Activated CD8-positive, alpha-beta memory T cell treated with anti-CD3 and anti-CD28 coated beads, Interleukin-2, amount 50 U/mL, for 48 hours (primary cell): ENCODE measurements at regions not wholly inside any gene's neighbourhood (a gene's known extent, or its start where the extent isn't known, plus 50 kb on each side); places are given as distances from the start of the nearest gene placed in this dataset.

ENCODE experiments used
- DNase-seq: peaks from one replicate; pipeline ENCODE4 v3.0.0-alpha.2; 2020

DNA sequence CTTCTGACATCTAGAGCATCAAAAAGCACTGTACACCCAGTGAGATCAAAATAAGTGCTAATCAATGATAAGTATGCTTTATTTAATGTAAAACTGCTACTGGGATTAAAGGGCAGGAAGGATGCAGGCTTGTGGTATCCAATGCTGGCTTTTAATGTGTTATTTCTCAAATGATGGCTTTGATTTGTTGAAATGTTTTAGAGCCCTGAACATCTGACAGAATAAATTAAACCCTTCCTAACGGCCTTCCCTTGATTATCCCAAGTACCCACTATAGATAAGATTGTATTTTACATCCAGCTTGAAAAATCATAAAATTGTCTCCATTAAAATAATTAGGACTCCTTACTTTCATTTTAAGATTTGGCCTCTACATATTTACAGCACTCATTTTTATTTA is 382.9 kb downstream of the HNRNPD start:
- no peak for DNase-seq

DNA sequence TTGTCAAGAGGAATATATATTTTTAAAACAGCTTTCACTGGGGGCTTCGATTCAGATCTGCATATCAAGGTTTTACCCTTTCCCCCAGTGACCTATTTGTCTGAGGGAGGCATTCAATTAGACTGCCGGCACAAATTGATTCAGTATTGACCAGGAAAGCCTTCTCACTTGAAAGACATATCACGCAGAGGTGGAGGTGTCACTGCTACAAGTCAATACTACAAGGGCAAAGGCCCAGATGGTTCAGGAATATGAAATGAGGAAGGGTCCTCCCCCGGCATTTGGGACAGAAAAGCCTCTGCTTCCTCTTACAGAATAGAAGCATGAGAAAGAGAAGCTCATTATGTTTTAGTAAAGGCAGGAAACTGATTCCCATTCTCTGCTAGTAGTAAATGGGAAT is 383.6 kb downstream of the HNRNPD start:
- DNase-seq = no peak

DNA sequence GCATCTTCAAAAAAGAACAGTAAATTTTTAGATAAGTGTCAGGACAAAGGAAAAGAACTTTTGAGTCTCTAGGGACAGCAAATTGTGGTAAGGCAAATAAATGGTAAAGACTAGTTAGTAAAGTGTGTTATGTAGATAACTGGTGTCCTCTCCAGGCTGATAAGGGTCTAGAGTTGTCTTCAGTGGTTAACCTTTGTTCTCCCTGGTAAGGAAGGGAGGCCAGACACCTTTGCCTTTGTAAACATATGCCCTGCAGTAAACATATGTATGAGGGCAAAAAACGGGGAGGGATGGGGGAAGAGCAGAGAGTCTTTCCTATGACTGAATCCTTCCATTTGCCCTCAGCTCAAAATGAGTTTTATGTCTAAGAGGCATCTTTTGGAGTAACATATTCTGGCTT is 384.6 kb downstream of the HNRNPD start:
- DNase-seq = no peak

DNA sequence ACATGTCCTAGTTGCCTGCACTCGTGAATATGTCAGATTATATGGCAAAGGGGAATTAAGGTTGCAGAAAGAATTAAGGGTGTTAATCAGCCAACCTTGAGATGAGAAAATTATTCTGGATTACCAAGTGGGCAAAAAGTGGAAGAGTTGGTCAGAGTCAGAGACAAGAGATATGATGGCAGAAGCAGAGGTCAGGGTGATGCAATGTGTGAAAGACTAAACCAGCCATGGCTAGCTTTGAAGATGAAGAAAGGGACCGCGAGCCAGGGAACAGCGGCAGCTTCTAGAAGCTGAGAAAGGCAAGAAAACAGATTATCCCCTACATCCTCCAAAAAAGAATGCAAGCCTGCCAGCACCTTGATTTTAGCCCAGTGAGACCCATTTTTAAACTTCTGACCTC is 385.6 kb downstream of the HNRNPD start:
- no peak for DNase-seq

DNA sequence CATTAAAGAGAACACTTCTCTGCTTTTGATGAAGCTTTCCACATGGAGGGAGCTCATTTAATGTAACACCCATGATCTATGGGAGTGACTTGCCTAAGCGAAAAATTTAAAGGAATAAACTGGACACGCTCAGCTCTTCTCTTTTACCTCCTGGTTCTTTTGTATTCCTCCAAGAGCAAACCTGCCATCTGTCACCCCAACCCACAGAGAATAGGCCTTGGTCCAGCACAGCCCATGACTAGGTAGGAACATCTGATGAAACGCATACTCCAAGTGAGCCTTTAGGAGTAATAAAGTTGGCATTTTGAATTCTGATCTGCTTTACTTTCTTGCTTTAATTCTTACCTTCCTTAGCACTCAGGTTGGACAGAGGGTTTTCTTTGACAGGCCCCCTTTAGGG is 389.0 kb downstream of the HNRNPD start:
- no peak for DNase-seq

DNA sequence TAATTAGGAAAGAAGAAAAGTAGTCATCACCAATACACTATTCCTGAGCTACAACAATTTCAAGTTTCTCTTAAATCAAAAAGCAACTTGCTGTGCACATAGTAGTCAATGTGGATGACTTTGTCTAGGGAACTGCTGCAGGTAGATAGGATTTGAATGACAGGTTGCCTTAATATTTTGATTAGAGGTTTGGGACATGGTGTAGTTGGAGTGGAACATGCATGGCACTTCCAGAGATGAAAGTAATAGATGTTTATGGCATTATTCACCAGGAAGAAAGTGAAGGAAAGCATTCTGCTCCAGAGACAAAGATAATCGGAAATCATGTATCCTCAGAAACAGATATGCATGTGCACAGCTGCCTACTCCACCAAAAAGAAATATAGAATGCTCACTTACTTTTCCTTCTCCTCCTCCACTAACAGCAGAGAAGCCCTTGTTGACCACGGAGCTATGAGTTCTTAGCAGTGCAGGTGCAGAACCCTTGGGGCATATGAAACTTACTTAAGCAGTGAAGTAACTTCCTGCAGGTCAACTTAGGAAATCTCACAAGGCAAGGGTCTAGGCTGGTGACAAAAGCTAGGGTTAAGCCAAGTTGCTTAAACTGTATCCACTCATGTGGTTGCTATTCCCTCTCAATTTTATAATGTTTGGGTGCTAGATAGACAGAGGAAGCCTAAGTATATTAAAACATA is 390.8 kb downstream of the HNRNPD start:
- no peak for DNase-seq

DNA sequence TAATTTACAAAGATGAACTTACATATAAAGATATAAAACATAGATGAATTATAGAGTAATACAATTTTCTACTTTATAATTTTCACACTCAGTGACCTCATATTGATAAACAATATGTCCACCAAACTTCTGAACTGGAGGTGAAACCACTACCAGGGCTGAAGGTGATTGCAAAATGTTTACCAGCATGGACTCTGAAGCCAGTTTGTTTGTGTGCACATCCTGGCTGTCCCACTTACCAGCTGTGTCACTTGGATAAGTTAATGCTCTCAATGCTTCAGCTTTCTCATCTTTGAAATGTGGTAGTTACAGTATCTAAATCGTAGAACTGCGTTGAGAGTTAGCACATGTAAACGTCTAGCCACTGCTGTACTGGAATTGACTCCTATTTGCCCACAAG is 392.6 kb downstream of the HNRNPD start:
- no peak for DNase-seq

DNA sequence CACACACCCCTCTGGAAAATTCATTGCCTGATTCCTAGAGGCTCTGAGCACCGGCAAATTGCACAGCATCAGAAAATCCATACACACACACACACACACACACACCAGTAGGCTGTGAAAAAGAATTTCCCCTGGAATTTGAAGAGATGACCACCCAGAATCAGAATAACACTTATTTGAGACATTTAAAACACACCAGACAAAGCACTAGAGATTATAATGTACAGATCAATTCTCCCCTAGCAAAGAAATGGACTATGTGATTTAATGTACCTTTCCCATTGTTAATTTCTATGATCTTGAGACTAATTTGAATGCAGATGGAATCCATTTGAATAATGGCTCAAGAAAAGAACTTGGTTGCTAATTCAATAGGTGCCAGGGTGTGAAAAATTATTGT is 399.3 kb downstream of the HNRNPD start:
- DNase-seq = no peak

DNA sequence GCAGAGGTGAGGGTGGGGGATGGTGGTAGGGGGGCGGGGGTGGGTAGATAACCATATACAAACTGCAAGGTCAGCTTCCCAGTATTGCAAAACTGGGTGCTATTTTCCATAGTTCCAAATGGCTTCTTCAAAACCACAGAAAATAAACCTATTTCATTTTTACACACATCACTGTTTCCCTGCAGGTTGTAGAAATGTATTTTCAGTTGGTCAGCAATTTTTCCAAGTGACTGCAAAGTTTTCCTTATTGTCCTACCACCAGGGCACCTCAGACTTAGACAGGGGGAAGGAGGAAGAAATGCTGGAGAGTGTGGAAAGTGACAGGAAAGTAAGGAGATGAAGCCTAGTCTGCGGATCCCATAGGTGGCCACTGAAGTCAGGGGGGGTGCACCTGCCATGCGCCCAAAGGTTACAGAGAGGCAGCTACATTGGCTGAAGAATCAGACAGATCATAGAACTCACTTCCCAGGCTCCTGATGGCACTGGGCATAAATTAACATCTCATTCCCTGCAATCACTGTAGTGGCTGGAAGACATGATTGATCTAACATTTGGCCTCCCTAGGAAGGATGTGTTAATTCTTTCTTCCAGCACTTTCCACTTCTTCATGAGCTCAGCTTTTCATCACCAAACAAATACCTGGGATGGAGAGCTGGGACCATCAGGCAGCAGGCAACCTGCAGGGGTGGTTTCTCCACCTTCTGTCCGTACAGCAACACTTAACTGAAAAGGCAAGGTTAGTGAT is 402.0 kb downstream of the HNRNPD start:
- no peak for DNase-seq

DNA sequence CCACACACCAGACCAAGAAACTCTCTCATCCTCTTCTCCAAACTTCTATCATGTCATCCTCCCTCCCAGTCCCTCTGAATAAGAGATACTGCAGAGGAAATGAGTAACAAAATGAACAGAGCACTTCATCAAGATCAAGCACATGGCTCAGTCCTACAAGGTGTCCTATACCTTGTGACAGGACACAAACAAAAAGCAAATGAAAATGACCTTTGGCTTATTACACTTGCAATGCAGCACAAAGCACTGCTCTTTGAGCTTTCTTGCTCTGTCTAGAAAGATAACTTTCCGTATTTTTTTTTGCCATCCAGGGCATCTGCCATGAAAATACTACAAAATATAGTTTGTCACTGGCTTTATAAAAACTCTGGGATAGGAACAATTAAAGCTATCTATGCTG is 402.7 kb downstream of the HNRNPD start:
- DNase-seq = no peak

DNA sequence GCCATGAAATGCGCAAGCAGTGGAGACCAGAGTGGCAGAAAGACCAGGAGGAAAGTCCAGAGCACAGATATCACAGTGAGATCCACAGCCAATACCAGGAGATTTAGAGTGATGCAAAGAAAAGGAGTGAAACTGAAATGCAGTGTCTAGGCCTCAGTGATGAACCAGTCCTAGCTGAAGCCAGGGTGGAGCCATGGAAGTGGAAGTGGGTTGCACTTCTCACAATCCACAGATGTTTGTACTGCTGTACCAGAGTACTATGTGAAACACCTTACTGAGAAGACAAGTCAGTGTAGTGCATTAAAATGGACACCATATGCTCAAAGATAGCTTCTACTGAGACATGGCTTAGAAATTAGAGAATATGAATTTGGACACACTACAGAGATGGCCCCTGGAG is 403.3 kb downstream of the HNRNPD start:
- no peak for DNase-seq

DNA sequence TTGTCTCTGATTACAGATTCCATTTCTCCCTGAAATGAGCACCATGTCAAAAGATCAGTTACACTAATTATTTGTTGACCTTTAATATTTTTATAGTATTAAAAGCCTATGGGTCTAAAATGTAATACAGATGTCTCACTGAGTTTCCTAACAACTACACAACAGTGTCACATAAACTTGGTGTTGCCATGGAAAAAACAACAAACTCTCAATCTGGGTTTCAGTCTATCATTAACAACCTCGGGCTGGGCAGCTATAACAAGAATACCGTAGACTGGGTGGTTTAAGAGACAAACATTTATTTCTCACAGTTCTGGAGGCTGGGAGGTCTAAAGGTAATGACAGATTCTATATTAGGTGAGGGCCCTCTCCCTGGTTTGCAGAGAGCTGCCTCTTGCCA is 407.1 kb downstream of the HNRNPD start:
- no peak for DNase-seq

DNA sequence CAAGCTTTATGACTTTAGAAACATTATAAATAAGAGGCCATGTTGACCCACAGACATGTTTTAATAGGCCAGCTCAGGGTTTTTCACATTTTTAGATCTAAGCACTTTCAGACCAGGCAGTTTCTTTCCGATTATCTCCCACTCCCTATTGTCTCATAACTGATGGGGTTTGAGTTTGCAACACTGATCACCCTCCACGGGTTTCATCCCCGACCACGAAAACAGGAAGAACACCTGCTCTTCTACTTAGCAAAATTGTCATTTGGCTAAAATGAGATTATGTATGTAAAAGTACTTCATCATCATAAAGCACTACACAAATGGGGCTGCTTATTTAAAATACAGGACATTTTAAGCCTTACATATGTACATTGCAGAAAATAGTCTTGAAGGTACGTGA is 407.9 kb downstream of the HNRNPD start:
- DNase-seq = no peak

DNA sequence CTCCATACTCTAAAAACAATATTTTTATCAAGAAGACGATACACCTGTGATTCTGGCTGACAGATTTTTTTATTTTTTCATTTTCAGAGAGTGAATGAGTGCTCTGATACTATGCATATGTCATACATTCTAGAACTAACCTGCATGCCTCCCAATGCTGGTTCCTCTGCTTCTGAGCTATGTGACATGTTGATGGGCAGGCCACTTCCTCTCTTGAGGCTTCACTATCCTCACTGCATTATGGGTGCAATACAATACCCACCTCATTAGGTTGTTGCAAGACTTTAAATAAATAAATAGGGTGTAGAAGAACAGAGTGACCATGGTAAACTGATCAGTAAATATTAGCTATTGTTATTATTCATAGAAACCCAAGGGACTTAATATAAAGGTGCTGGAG is 408.3 kb downstream of the HNRNPD start:
- no peak for DNase-seq

DNA sequence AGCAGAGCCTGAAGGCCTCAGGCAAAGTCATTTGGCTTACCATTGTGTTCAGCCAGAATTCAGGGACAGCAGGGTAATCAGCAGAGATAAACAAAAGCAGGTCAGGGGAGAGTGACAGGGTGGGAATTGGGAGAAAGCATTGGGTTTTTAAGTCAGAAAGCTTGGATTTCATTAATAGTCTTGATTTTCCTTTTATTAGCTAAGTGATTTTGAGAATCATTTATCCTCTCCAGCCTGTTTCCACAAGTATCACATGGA is 410.1 kb downstream of the HNRNPD start:
- no peak for DNase-seq

DNA sequence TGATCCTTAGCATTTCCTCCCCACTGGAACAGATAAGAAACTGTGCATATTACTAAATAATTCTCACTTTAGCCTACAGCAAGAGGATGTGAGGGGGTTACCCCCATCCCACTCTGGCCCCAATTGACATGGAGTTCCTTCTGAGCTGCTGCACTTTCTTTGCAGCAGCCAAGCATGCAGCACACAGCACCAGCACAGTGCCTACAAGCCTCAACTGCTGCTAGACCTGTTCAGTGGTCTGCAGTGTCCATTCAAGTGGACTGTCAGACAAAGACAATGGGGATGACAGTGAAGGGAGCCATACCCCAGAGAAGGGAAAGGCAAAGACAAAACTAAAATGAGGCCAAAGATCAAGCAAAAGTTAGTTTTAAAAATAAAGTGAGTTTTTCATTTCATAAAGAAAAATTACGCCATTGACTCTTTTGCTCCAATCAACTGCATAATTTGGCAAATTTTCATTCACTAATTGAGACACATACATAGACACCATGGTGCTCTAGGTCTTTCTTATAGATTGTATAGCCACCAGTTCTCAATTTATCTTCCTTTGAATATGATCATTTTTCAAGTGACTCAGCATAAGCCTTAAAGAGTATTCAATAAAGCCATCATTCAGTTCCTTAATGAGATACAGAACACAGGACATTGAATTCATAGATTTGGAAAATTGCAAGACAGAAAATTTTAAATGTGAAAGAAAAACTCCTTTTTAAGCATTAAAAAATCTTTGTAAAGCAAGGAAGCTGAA is 410.6 kb downstream of the HNRNPD start:
- DNase-seq = no peak

DNA sequence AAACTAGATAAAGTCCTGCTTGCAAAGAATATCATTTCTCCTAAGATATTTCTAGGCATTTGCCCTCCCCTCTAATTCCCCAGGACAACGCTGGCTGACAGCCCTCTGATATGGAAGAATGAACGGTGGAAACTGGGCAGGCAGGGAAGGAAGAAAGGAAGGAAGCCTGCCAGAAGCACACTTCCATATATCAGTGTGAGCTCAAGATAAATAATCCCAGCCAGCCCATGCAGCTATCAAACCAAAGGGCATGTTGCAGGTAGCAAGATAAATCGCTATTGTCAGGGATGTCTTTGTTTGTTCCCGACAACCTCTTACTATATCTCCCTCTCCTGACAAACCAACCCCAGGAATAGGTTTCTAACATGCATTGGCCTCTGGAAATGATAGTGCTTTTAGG is 412.8 kb downstream of the HNRNPD start:
- DNase-seq = no peak

DNA sequence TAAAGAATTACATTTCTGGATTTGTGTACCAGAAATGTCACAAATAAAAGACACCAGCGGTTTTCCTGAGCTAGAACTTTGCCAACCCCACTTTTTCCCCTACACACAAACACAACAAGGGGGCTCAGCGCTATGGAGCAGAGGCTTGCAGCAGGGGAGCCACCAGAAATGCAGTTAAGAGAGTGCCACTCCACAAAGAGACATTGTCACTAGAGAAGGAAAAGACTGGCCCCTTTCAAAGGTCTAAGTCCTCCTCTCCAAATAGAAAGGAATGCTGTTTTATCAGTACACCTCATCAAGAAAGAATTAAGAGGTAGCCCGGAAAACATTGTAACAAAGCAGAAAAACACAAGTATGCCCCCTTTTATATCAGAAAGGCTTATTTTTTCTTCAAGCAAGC is 419.5 kb downstream of the HNRNPD start:
- DNase-seq = no peak

DNA sequence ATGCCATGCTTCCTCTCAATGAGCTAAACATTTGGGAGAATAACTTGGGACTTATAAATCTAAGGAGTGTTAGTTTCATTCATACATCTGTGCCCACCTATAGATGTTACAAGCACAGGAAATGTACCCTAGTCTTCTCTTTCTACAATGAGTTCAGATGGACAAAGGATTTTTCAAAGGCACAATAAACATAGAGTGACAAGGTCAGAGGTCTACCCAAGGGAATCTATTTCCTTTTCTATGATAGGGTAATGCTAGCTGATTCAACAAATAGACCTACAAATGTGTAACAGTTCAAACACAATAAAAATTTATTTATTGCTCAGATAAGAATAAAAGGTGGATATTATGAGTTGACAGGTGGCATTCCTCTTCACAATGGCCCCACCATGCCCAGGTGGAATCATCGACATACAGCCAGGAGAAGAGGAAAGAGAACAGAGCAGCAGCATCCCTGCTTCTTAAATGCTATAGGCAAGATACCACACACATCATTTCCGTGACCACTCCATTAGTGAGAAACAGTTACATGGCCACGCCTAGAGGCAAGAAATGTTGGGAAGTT is 421.8 kb downstream of the HNRNPD start:
- DNase-seq = no peak

DNA sequence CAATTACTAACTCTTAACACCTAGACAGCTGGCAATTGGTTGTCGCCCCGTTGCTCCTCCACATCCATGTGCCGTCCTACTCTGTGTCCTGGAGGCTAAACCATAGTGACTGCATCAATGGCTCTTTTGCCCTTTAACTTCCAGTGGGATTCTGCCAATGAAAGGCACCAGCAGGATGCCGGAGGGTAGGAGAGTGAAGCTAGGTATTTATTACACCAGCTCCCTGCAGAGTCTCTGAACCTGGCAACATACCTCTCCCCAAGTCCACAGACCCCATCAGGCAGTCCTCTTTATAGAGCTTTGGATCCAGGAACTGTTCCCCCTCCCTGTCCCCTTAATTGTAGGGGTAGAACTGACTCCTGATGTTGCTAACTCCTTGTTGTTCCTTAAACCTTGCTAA is 426.8 kb downstream of the HNRNPD start:
- DNase-seq = no peak

DNA sequence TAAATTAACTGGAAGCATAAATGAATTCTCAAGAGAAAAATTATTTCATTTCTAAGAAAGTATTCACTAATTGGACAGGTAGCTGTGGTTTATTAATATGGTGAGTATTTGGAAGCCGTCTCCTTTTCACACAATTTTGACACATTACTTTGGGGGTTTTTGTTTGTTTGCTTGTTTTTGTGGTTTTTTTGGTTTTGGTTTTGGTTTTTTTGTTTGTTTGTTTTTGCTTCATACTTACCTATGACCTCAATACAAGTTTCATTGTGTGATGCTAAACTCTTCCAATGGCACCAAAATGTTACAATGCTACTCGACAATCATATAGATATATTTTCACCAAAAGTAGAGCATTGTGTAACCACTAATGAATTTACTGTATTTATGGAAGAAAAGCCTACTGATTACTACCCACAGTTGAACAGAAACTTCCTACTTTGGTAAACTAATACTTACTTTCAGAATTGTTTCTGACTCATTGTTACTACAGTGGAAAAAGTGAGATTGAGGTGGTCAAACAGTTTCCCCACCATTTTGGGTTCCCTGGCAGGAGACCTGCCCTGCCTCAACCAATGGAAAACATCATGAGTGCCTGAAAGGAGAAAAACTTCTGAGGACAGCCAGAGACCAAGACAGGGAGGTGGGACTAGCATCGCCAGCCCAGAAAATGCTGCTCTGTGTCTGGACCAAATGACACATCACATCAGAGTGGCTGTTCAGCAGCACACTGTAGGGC is 443.1 kb downstream of the HNRNPD start:
- DNase-seq = no peak

DNA sequence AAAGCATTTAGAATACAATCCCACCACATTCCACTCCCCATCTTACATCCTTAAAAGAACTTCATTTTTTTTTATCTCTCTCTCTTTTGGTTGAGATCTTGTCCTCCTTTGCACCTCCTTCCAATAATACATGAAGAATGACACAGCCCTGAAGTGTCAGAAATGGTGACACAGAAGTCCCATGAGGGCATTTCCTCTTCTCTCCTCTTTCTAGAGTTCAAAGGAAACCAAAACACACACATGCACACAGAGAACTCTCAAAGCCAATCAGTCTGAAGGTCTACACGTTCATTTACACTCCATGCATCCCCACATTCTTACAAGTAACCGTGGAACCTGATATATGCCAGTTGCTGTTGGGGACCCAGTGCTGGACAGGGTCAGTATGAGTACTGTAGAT is 450.7 kb downstream of the HNRNPD start:
- DNase-seq = no peak

DNA sequence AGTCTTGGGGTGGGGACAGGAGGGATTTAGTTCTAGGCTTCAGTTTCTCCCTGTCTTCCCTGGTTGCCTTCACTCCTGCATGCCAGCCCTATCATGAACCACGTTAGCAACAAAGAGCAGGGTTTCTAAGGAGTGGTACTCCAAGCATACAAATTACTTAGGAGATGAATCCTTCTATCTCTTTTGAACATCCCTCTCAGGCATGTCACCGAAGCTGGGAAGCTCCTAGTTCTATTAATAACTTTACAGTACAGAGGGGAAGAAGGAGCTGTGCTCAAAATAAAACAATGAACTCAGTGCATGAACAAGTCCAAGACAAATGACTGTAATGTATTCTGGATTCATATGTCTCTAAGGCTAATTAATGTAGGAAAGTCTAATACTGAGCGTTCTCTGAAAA is 450.6 kb upstream of the RASGEF1B start:
- DNase-seq = no peak
